ENCODE measurements at regions not wholly inside any gene's neighbourhood (a gene's known extent, or its start where the extent isn't known, plus 50 kb on each side); places are given as distances from the start of the nearest gene placed in this dataset.
"Not testable (repeated sequence)": the region's sequence is repeated elsewhere in the genome, so short reads cannot be mapped to it uniquely, and the experiment has no call there.

- Histone ChIP-seq H3K27ac (no peak overlapping the region), H3K4me3 (no peak overlapping the region), H3K27me3 (no peaks in the 10 kb centered on the region), H3K4me2 (no peak overlapping the region), H3K9me3 (no peaks in the 10 kb centered on the region), H4K20me1 (no peaks in the 10 kb centered on the region), H3K4me1 (no peaks in the 10 kb centered on the region), H3K9ac (no peak overlapping the region), H3K36me3 (no peaks in the 10 kb centered on the region)
- no peak for TF ChIP-seq Cebpa-rat (IDR thresholded peaks at IDR 0.05)
Measured at GRCh38 chr15:53033709-53034108, 243.6 kb upstream of the ONECUT1 start.

GRCh38 chr15:53031469-53031868 is 241.3 kb upstream of the ONECUT1 start:
- no peak overlapping the region for H3K4me3 ChIP-seq
- H3K9me3 ChIP-seq = no peaks in the 10 kb centered on the region
- H4K20me1 ChIP-seq = no peaks in the 10 kb centered on the region
- no peak overlapping the region for H3K4me2 ChIP-seq
- no peak overlapping the region for H3K27ac ChIP-seq
- no peak for TF ChIP-seq Cebpa-rat (IDR thresholded peaks at IDR 0.05)
- H3K4me1 ChIP-seq = no peaks in the 10 kb centered on the region
- no peaks in the 10 kb centered on the region for H3K27me3 ChIP-seq
- H3K36me3 ChIP-seq = no peaks in the 10 kb centered on the region
- H3K9ac ChIP-seq = no peak overlapping the region

- H3K9ac ChIP-seq = no peak overlapping the region
- H3K27ac ChIP-seq = no peak overlapping the region
- H3K4me3 ChIP-seq = no peak overlapping the region
- no peaks in the 10 kb centered on the region for H3K27me3 ChIP-seq
- no peaks in the 10 kb centered on the region for H3K4me1 ChIP-seq
- no peaks in the 10 kb centered on the region for H3K9me3 ChIP-seq
- no peaks in the 10 kb centered on the region for H4K20me1 ChIP-seq
- H3K36me3 ChIP-seq = no peaks in the 10 kb centered on the region
- no peak for TF ChIP-seq Cebpa-rat (IDR thresholded peaks at IDR 0.05)
- no peak overlapping the region for H3K4me2 ChIP-seq
Measured at GRCh38 chr15:53022788-53023187, 232.7 kb upstream of the ONECUT1 start.

- Histone ChIP-seq H3K27me3 (no peaks in the 10 kb centered on the region), H3K9me3 (no peaks in the 10 kb centered on the region; the same call in 1 of the 2 replicates), H3K4me2 (no peak overlapping the region), H3K36me3 (no peaks in the 10 kb centered on the region), H4K20me1 (no peaks in the 10 kb centered on the region), H3K9ac (no peak overlapping the region), H3K4me1 (no peaks in the 10 kb centered on the region), H3K27ac (no peak overlapping the region), H3K4me3 (no peak overlapping the region)
- no peak for TF ChIP-seq Cebpa-rat (IDR thresholded peaks at IDR 0.05)
Measured at GRCh38 chr15:53013329-53013728, 223.2 kb upstream of the ONECUT1 start.

- not testable (repeated sequence) for H3K9me3 ChIP-seq, H3K27me3 ChIP-seq, H3K9ac ChIP-seq, H3K27ac ChIP-seq, H3K4me2 ChIP-seq, H4K20me1 ChIP-seq, H3K4me1 ChIP-seq, H3K36me3 ChIP-seq, H3K4me3 ChIP-seq
Measured at GRCh38 chr15:53011779-53012178, 221.6 kb upstream of the ONECUT1 start.

GRCh38 chr15:53009093-53009492 is 219.0 kb upstream of the ONECUT1 start:
- Histone ChIP-seq H4K20me1 (no peaks in the 10 kb centered on the region), H3K4me1 (no peaks in the 10 kb centered on the region), H3K36me3 (no peaks in the 10 kb centered on the region), H3K9ac (no peak overlapping the region), H3K4me2 (no peak overlapping the region), H3K27ac (no peak overlapping the region), H3K4me3 (no peak overlapping the region), H3K9me3 (no peaks in the 10 kb centered on the region), H3K27me3 (no peaks in the 10 kb centered on the region)
- TF ChIP-seq Cebpa-rat (IDR thresholded peaks at IDR 0.05) = no peak

- Histone ChIP-seq H3K9me3 (no peaks in the 10 kb centered on the region), H3K27me3 (no peaks in the 10 kb centered on the region), H3K4me3 (no peak overlapping the region), H3K4me2 (no peak overlapping the region), H3K4me1 (no peaks in the 10 kb centered on the region), H4K20me1 (no peaks in the 10 kb centered on the region), H3K36me3 (no peaks in the 10 kb centered on the region), H3K27ac (no peak overlapping the region), H3K9ac (no peak overlapping the region)
- TF ChIP-seq Cebpa-rat (IDR thresholded peaks at IDR 0.05) = no peak
Measured at GRCh38 chr15:53000409-53000808, 210.3 kb upstream of the ONECUT1 start.

GRCh38 chr15:52997123-52997522 is 207.0 kb upstream of the ONECUT1 start:
- peaks cover 20% of the 10 kb centered on the region for H3K9me3 ChIP-seq

GRCh38 chr15:52994290-52994689 is 204.2 kb upstream of the ONECUT1 start:
- Histone ChIP-seq H3K36me3 (no peaks in the 10 kb centered on the region), H3K4me1 (no peaks in the 10 kb centered on the region), H3K4me3 (no peak overlapping the region), H4K20me1 (no peaks in the 10 kb centered on the region), H3K4me2 (no peak overlapping the region), H3K27ac (no peak overlapping the region), H3K27me3 (no peaks in the 10 kb centered on the region), H3K9ac (no peak overlapping the region), H3K9me3 (peaks cover 20% of the 10 kb centered on the region)
- no peak for TF ChIP-seq Cebpa-rat (IDR thresholded peaks at IDR 0.05)

More at GRCh38 chr15:52997123-52997522, 207.0 kb upstream of the ONECUT1 start:
- Histone ChIP-seq H3K9ac (no peak overlapping the region), H4K20me1 (no peaks in the 10 kb centered on the region), H3K4me2 (no peak overlapping the region), H3K27me3 (no peaks in the 10 kb centered on the region), H3K27ac (no peak overlapping the region), H3K36me3 (no peaks in the 10 kb centered on the region), H3K4me1 (no peaks in the 10 kb centered on the region), H3K4me3 (no peak overlapping the region)
- no peak for TF ChIP-seq Cebpa-rat (IDR thresholded peaks at IDR 0.05)

GRCh38 chr15:52984507-52984906 is 194.4 kb upstream of the ONECUT1 start:
- H3K4me3 ChIP-seq = no peak overlapping the region
- no peaks in the 10 kb centered on the region for H3K9me3 ChIP-seq
- no peaks in the 10 kb centered on the region for H3K4me1 ChIP-seq
- no peaks in the 10 kb centered on the region for H3K27me3 ChIP-seq
- no peak overlapping the region for H3K9ac ChIP-seq
- H3K4me2 ChIP-seq = no peak overlapping the region
- TF ChIP-seq Cebpa-rat (IDR thresholded peaks at IDR 0.05) = no peak
- no peaks in the 10 kb centered on the region for H4K20me1 ChIP-seq
- no peak overlapping the region for H3K27ac ChIP-seq
- H3K36me3 ChIP-seq = no peaks in the 10 kb centered on the region

GRCh38 chr15:52980446-52980845 is 190.3 kb upstream of the ONECUT1 start:
- no peaks in the 10 kb centered on the region for H3K4me1 ChIP-seq
- no peak overlapping the region for H3K4me2 ChIP-seq
- H3K27ac ChIP-seq = no peak overlapping the region
- no peaks in the 10 kb centered on the region for H3K36me3 ChIP-seq
- H4K20me1 ChIP-seq = no peaks in the 10 kb centered on the region
- H3K9ac ChIP-seq = no peak overlapping the region
- H3K9me3 ChIP-seq = no peaks in the 10 kb centered on the region
- TF ChIP-seq Cebpa-rat (IDR thresholded peaks at IDR 0.05) = no peak
- H3K4me3 ChIP-seq = no peak overlapping the region
- H3K27me3 ChIP-seq = no peaks in the 10 kb centered on the region
